Hepatocyte (in vitro differentiated cells): ENCODE measurements at regions not wholly inside any gene's neighbourhood (a gene's known extent, or its start where the extent isn't known, plus 50 kb on each side); places are given as distances from the start of the nearest gene placed in this dataset.
"Not testable (repeated sequence)": the region's sequence is repeated elsewhere in the genome, so short reads cannot be mapped to it uniquely, and the experiment has no call there.

Source experiments
- DNase-seq: peaks from one replicate; pipeline ENCODE4 v3.0.0-alpha.2; 2016; ENCODE audit warnings: low spot score
- H2AFZ ChIP-seq: fragments of 200-600 bp; sonication (generic); 2 replicates; pipeline ENCODE4 v1.6.0; 2016; ENCODE audit warnings: antibody characterized with exemption, mild to moderate bottlenecking
- H3K27ac ChIP-seq: fragments of 200-600 bp; sonication (generic); 2 replicates; pipeline ENCODE4 v1.5.1; 2016; ENCODE audit warnings: mild to moderate bottlenecking
- H3K27me3 ChIP-seq: fragments of 200-600 bp; sonication (generic); 2 replicates; pipeline ENCODE4 v1.6.1; 2016
- H3K36me3 ChIP-seq: fragments of 200-600 bp; sonication (generic); replicated peaks from 2 replicates; pipeline ENCODE4 v1.5.1; 2016; ENCODE audit warnings: low read depth; ENCODE audit not compliant: insufficient read depth
- H3K4me1 ChIP-seq: fragments of 200-600 bp; sonication (generic); 2 replicates; pipeline ENCODE4 v1.5.1; 2016; ENCODE audit warnings: mild to moderate bottlenecking, moderate library complexity; ENCODE audit not compliant: insufficient read depth
- H3K4me2 ChIP-seq: fragments of 200-600 bp; sonication (generic); 2 replicates; pipeline ENCODE4 v1.6.0; 2016
- H3K4me3 ChIP-seq: fragments of 200-600 bp; sonication (generic); 2 replicates; pipeline ENCODE4 v1.5.1; 2016; ENCODE audit warnings: mild to moderate bottlenecking
- H3K79me2 ChIP-seq: fragments of 200-600 bp; sonication (generic); 2 replicates; pipeline ENCODE4 v1.6.0; 2017; ENCODE audit warnings: mild to moderate bottlenecking
- H3K9me2 ChIP-seq: fragments of 200-600 bp; sonication (generic); replicated peaks from 2 replicates; pipeline ENCODE4 v1.6.0; 2017; ENCODE audit warnings: mild to moderate bottlenecking; ENCODE audit not compliant: insufficient read depth
- H3K9me3 ChIP-seq: fragments of 200-600 bp; sonication (generic); 2 replicates; pipeline ENCODE4 v1.5.1; 2016; ENCODE audit warnings: low read depth, mild to moderate bottlenecking
- H4K20me1 ChIP-seq: fragments of 200-600 bp; sonication (generic); 2 replicates; pipeline ENCODE4 v1.6.0; 2016; ENCODE audit warnings: mild to moderate bottlenecking; ENCODE audit not compliant: insufficient read depth, poor library complexity, severe bottlenecking
- EZH2 ChIP-seq: fragments of 200-600 bp; sonication (generic); IDR thresholded peaks from 2 replicates; pipeline ENCODE4 v1.6.1; 2016; ENCODE audit warnings: antibody characterized with exemption, mild to moderate bottlenecking, borderline replicate concordance
- EZH2phosphoT487 ChIP-seq: fragments of 200-600 bp; sonication (generic); IDR thresholded peaks from one replicate; pipeline ENCODE4 v1.6.1; 2018; ENCODE audit warnings: antibody characterized with exemption, mild to moderate bottlenecking, low read depth, moderate library complexity; ENCODE audit not compliant: unreplicated experiment, severe bottlenecking
- WGBS: methylation state at CpG from one replicate; pipeline ENCODE4 v1.1.6; 2016; ENCODE audit warnings: low lambda C conversion rate; ENCODE audit errors: missing lambda C conversion rate; 5-methylcytosine and 5-hydroxymethylcytosine counted together
- TF ChIP-seq, protein P1 (sequence below): fragments of 200-600 bp; sonication (generic); IDR thresholded peaks from 2 replicates; pipeline ENCODE4 v1.5.1; 2016; ENCODE audit warnings: antibody characterized with exemption, mild to moderate bottlenecking; ENCODE audit not compliant: poor library complexity

DNA sequence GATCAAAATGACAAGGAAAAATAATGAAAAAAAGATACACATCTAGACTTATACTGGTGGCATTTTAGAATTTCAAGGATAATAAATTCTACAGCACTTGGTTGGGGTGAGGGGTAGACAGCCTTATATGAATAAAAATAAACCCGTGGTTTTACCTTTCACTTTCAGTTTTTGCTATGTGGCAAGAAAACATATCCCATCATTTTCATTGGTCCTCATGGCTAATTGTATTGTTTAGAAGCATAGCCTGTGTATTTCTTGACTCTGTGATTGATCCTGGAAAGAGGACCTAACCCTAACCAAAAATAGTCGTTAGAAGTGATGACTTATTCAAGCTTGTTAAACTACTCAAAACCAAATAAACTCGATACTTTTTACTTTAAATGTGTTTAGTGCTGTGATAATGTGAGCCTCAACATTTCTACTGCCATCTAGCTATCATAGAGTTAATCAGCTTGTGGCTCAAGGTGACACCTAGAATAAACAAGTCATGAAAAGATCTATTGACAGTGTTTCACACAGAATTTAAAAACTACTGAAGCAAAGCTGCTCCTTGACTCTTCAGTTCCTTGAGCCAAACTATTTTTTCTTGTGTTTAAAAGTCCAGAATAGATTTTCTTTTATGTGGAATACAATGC, 153.3 kb upstream of the IZUMO3 start:
- Histone ChIP-seq H3K27me3 (no peaks in the 10 kb centered on the region), H2AFZ (no peak overlapping the region), H3K9me2 (no peaks in the 10 kb centered on the region), H3K79me2 (no peaks in the 10 kb centered on the region), H4K20me1 (no peaks in the 10 kb centered on the region), H3K4me2 (no peak overlapping the region), H3K9me3 (no peaks in the 10 kb centered on the region), H3K4me3 (no peak overlapping the region), H3K27ac (no peak overlapping the region), H3K4me1 (no peaks in the 10 kb centered on the region), H3K36me3 (no peaks in the 10 kb centered on the region)
- DNase-seq, result no peak
- 54% methylated on average over 3 of the region's 3 CpGs for WGBS
- TF ChIP-seq EZH2 (no peak), EZH2phosphoT487 (no peak)
- TF ChIP-seq, protein P1, sequence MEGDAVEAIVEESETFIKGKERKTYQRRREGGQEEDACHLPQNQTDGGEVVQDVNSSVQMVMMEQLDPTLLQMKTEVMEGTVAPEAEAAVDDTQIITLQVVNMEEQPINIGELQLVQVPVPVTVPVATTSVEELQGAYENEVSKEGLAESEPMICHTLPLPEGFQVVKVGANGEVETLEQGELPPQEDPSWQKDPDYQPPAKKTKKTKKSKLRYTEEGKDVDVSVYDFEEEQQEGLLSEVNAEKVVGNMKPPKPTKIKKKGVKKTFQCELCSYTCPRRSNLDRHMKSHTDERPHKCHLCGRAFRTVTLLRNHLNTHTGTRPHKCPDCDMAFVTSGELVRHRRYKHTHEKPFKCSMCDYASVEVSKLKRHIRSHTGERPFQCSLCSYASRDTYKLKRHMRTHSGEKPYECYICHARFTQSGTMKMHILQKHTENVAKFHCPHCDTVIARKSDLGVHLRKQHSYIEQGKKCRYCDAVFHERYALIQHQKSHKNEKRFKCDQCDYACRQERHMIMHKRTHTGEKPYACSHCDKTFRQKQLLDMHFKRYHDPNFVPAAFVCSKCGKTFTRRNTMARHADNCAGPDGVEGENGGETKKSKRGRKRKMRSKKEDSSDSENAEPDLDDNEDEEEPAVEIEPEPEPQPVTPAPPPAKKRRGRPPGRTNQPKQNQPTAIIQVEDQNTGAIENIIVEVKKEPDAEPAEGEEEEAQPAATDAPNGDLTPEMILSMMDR, result no peak

GRCh38 chr9:24672336-24672735, 126.6 kb upstream of the IZUMO3 start:
- no peaks in the 10 kb centered on the region for H3K9me3 ChIP-seq
- H4K20me1 ChIP-seq, result no peaks in the 10 kb centered on the region
- no peaks in the 10 kb centered on the region for H3K9me2 ChIP-seq
- H3K4me3 ChIP-seq, result no peak overlapping the region
- H3K27ac ChIP-seq, result no peak overlapping the region
- H3K79me2 ChIP-seq, result no peaks in the 10 kb centered on the region
- no peak overlapping the region for H2AFZ ChIP-seq
- TF ChIP-seq, protein P1, result no peak
- TF ChIP-seq EZH2phosphoT487 (no peak), EZH2 (no peak)
- H3K27me3 ChIP-seq, result no peaks in the 10 kb centered on the region
- no peak overlapping the region for H3K4me2 ChIP-seq
- H3K4me1 ChIP-seq, result no peaks in the 10 kb centered on the region
- DNase-seq, result no peak
- no peaks in the 10 kb centered on the region for H3K36me3 ChIP-seq

GRCh38 chr9:24657387-24657786, 111.7 kb upstream of the IZUMO3 start:
- Histone ChIP-seq H3K9me3 (no peaks in the 10 kb centered on the region), H3K4me1 (no peaks in the 10 kb centered on the region), H2AFZ (no peak overlapping the region), H3K27ac (no peak overlapping the region), H3K9me2 (no peaks in the 10 kb centered on the region), H3K27me3 (no peaks in the 10 kb centered on the region), H3K4me2 (no peak overlapping the region), H3K79me2 (no peaks in the 10 kb centered on the region), H3K36me3 (no peaks in the 10 kb centered on the region), H3K4me3 (no peak overlapping the region), H4K20me1 (no peaks in the 10 kb centered on the region)
- no peak for DNase-seq
- TF ChIP-seq EZH2, result no peak
- no peak for TF ChIP-seq EZH2phosphoT487
- TF ChIP-seq, protein P1, result no peak
- WGBS, result 89% methylated on average over 3 of the region's 3 CpGs

DNA sequence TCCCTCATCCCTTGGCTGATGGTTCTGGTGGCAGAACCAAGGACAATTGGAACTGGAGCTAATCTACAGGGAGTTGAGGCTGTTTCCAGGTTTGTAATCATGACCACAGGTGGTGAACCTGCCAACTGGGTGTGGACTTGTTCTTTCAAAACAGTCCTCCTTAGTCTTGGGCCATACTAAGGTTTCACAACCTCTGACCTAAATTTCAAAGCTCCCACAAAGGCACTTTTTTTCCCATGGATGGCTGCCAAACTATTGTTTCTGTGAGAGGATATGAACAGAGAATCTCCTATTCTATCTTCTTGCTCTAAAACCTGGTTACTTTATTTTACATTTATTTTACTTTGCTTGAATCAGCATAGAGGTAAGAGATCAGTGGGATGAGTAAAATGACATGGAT, 106.5 kb upstream of the IZUMO3 start:
- H3K36me3 ChIP-seq, result no peaks in the 10 kb centered on the region
- H3K27me3 ChIP-seq, result no peaks in the 10 kb centered on the region
- no peak overlapping the region for H2AFZ ChIP-seq
- no peaks in the 10 kb centered on the region for H3K9me2 ChIP-seq
- no peaks in the 10 kb centered on the region for H3K4me1 ChIP-seq
- no peak overlapping the region for H3K4me2 ChIP-seq
- H3K9me3 ChIP-seq, result no peaks in the 10 kb centered on the region
- H3K79me2 ChIP-seq, result no peaks in the 10 kb centered on the region
- TF ChIP-seq EZH2, result no peak
- TF ChIP-seq, protein P1, result no peak
- TF ChIP-seq EZH2phosphoT487, result no peak
- H3K27ac ChIP-seq, result no peak overlapping the region
- no peak for DNase-seq
- H4K20me1 ChIP-seq, result no peaks in the 10 kb centered on the region
- no peak overlapping the region for H3K4me3 ChIP-seq

- H2AFZ ChIP-seq, H3K4me2 ChIP-seq: not testable (repeated sequence)
- WGBS, result 89% methylated on average over 3 of the region's 3 CpGs
Observed at GRCh38 chr9:24628809-24629208, 83.1 kb upstream of the IZUMO3 start.

More at GRCh38 chr9:24628809-24629208, 83.1 kb upstream of the IZUMO3 start:
- H4K20me1 ChIP-seq, H3K4me1 ChIP-seq, H3K36me3 ChIP-seq, H3K79me2 ChIP-seq, H3K27me3 ChIP-seq, H3K27ac ChIP-seq, H3K9me2 ChIP-seq, H3K9me3 ChIP-seq, DNase-seq, H3K4me3 ChIP-seq: not testable (repeated sequence)
